Activated CD4-positive, alpha-beta T cell treated with anti-CD3 and anti-CD28 coated beads, Interleukin-2, amount 50 U/mL, for 24 hours (primary cell): ENCODE measurements at regions not wholly inside any gene's neighbourhood (a gene's known extent, or its start where the extent isn't known, plus 50 kb on each side); places are given as distances from the start of the nearest gene placed in this dataset.
"Not testable (repeated sequence)": the region's sequence is repeated elsewhere in the genome, so short reads cannot be mapped to it uniquely, and the experiment has no call there.

Experiments used
- DNase-seq, 2 donors: peaks; one replicate each; pipeline ENCODE4 v3.0.0-alpha.2; 2020; ENCODE audit warnings: low read depth in 1 of 2, low spot score in 1 of 2

DNA sequence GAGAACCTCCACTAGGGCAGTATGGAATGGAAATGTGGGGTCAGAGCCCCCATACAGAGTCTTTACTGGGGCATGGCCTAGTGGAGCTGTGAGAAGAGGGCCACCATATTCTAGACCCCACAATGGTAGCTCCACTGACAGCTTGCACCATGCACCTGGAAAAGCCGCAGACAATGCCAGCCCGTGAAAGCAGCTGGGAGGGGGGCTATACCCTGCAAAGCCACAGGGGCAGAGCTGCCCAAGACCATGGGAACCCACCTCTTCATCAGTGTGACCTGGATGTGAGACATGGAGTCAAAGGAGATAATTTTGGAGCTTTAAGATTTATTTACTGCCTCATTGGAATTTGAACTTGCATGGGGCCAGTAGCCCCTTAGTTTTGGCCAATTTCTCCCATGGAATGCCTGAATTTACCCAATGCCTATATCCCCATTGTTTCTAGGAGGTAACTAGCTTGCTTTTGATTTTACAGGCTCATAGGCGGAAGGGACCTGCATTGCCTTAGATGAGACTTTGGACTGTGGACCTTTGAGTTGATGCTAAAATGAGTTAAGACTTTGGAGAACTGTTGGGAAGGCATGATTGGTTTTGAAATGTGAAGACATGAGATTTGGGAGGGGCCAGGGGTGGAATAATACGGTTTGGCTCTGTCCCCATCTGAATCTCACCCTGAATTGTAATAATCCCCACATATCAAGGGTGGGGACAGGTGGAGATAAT is 89.4 kb upstream of the MAMLD1 start:
- not testable (repeated sequence) for DNase-seq

DNA sequence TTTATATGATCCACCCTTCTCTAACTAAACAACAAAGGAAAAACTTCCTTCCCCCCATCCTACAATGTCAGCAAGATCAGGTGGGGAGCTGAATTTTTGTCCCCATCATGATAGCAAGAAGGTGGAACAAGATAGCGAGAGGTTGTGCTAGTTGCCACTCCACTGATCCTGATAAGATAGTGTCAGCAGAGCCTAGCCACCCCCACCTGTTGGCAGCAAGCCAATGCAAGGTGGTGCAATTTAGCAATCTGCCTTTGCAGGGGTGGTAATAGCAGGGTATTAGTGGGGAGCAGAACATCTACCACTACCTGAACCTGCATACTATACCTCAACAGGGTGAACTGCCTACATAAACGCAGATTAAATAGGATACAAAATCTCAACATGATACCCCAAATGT is 80.2 kb upstream of the MAMLD1 start:
- DNase-seq, result no peak

DNA sequence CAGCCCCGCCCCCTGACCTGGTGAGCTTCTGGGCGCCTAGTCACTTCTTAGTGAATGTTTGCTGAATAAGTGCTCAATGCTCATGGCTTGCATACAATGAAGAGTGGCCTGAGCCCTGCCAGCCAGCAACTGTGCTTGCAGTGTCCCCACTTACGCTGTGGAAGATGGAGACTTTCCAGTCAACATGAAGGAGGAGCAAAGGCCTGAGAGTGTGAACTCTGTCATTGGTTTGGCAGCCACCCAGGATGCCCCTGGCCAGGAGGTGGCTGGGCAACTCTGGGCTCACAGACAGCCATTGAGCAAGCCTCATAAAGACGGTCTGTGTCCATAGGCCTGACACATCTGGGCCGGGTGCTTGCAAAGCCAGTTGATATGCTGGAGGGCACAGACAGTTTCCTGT is 72.1 kb upstream of the MAMLD1 start:
- DNase-seq, result no peak

DNA sequence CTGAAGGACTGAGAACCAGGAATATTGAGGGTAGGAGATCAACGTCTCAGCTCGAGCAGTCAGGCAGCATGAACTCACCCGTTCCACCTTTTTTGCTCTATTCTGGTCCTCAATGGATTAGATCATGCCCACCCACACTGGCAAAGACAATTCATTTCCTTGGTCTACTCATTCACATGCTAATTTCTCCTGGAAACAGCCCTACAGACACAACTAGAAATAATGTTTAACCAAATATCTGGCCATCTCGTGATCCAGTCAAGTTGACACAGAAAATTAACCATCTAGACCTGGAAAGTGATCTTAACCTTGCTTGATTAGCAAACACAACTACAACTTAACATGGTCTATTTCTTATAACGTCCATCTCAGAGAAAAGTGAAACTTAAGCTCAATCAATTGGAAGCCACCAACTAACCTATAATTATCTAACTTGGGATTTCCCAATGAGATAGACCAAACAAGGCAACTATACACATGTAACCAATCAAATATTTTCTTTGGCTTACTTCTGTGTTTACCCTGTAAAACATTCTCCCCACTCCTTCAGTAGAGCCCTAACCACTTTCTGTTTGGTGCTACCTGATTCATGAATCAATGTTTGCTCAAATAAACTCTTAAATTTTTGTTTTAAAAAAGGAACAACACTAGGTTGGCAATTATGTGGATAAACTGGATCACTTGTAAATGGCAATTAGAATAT is 69.7 kb upstream of the MAMLD1 start:
- DNase-seq, result no peak

DNA sequence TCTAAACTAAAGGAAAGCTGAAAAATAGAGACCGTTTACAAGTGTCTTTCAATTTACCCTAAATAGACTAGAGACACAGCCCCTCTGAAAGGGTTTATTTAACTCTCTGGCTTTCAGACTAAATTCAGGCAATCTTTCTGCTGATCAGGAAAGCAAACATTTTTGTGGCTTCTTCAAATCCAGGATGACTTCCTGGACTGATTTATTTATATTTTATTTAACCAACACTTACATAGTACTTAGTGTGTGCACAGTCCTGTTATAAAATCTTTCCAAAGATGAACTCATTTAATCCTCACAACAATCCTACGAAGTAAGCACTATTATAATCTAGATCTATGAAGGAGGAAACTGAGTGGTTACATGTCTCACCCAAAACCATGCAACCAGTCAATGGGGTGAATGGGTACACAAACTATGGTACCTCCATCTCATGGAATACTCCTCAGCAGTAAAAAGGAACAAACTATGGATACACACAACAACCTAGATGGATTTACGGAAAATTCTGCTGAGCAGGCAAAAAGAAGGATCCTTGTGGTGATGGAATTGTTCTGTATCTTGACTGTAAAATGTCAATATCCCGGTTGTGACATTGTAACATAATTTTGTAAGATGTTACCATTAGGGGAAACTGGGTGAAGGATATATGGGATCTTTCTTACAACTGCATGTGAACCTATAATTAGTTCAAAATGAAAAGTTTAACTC is 64.1 kb upstream of the MAMLD1 start:
- no peak for DNase-seq

DNA sequence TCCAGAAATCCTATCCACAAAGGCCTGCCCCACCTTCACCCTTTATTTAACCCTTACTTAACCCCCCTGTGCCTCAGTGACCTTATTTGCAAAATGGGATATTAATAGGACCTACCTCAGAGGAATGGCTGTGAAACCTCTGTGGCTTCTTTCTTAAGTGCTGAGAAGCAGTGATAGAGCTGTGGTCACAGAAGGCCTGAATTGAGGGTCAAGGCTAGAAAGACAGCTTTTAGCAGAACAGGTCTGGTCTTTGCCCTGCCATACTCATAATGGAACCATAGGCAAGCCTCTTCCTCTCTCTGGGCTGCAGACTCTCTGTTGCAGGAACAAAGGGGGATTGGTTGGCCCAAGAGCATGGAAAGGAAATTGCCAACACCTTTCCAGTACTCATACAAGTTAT is 63.5 kb upstream of the MAMLD1 start:
- no peak for DNase-seq

DNA sequence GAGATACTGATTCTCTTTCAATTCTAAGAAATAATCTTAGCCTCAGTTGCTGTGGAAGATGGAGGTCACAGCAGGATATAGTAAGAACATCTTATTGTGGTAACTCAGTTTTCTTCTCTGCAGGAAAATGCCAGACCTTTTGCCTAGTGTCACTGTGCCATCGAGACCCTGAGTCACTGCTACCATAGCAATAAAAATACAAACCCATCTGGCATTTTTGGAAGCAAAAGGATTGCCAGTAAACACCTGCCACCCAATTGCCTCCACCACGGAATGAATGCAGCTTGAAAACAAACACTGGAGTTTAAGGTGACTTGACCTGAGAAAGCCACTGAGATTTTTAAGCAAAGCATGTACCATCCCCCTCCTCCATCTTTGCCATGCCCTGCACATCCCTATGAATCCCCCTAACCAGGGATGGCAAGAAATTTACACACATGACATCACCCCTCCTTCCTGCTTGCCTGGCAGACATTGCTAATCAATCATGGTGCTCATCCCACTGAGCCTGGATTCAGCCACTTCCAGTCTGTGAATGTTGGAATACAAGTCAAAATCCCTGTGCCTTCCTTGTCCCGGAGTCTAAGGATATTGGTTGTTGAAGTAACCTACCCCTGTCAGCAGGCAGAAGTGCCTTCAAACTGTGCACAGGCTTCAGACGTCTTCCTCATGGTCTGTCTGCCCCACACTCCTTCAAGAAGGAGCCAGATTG is 59.6 kb upstream of the MAMLD1 start:
- DNase-seq, result no peak

DNA sequence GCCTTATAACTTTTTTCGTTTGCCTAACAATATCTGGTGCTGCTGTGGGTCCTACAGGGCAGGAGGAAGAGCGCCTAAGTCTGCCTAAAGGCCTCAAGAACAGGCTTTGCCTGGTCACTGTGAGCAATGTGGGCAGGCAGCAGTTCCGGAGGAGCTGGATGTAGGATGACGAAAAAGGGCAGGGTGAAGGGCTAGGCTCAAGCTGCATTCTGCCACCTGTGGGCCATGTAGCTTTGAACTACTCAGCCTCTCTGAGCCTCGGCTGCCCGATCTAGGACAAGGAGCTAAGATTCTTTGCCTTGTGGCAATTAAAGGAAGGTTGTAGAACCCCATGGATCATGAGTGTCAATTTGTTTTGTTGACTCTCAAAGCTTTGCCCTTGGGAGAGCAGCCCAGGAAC is 57.1 kb upstream of the MAMLD1 start:
- DNase-seq, result no peak

DNA sequence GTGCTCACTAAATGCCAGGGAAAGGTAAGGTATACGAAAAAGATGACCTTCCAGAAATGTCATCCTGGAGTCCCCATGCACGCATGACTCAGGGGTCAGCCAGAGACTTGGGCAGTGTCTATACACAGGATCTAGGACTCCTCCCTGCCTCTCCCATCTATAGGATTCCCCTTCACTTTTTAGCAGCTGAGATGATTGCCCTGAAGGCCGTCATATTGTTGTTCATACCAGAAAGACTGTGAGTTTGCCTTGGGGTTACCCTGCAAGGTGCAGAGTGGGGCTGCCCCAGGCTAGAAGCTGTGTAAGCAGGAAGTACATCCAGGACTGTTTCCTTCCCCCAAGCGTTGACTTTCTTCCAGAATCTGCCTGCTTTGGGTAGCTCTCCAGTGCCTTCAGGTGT is 55.1 kb upstream of the MAMLD1 start:
- DNase-seq, result no peak

DNA sequence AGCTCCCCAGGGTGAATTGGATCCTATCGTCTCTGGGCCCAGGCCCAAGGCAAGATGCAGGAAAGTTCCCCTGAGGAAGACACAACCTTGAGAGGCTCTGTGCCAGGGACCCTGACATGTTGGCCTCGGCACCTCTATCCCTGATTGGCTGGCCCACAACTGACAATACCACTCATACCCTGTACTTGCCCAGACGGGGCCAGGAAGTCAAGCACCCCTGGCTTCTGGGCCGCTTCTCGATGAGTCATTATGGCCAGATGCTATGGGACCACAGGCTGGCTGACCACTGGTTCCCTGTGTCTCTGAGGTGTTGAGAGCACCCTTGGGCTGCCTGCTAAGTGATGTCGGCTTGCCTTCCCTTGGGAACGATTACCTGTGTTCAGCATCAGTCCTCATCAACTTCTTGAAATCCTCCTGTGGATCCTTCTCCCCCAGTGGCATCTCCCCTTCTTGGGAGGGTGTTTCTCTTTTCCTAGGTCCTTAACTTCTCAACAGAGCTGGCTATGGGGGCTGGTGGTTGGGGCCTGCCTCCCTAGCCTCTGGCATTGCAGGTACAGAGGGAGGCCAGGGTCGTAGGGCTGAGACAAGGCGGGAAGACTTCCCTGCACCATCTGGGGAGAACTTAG is 54.5 kb upstream of the MAMLD1 start:
- no peak for DNase-seq

DNA sequence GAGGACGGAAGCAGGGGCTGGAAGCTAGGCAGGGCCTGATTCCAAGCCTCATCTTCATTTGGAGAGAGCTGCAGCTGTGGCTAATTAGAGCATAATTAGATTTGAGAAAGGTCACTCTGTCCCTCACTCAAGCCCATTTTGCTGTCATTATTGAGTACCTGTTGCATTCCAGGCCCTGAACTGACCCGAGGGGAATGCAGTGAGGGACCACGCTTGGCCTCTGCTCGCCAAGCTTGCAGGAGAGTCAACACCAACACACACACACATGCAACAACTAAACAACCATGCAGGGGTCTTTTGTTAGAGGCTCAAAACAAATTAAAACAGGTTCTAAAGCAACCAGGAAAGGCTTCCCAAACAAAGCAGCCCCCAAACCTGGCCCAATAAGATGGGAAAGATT is 52.7 kb upstream of the MAMLD1 start:
- no peak for DNase-seq

DNA sequence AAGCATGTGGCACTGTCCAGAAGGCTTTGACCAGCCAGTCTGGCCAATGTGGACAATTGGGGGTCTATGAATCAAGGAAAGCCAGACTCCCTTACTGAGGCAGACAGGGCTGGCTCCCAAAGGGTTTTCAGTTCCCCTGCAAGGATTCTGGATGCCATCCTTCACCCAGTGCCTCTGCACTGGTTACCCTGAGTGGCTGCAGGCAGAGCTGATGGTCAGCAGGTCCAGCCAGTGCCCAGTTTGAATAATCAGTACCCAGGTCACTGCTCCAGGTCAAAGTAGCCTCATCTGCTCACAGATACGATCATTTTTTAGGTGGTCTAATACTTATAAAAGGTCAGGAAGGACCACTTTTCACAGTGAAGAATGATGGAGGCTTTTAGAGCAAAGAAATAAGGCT is 52.2 kb upstream of the MAMLD1 start:
- DNase-seq, result no peak

DNA sequence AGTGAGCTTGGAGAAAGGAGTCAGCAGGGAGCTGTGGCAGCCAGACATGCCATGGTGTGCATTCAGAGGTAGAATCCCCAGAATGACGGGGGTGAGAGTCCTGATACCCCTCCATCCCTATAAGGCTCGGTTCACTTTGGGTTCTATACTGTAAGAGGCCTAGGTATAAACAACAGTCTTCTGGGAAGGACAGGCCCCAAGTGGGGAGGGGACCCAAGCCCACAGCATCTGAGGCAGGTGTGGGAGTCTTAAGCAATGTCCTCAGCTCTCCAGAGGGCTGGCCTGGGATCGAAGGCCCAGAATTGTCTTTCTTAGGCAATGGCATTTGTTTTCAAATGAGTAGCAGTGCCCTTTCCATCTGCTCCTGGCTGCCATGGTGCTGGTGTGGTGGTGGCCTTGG is 50.2 kb upstream of the MAMLD1 start:
- no peak for DNase-seq
